ENCODE measurements at regions not wholly inside any gene's neighbourhood (a gene's known extent, or its start where the extent isn't known, plus 50 kb on each side); places are given as distances from the start of the nearest gene placed in this dataset.

DNA sequence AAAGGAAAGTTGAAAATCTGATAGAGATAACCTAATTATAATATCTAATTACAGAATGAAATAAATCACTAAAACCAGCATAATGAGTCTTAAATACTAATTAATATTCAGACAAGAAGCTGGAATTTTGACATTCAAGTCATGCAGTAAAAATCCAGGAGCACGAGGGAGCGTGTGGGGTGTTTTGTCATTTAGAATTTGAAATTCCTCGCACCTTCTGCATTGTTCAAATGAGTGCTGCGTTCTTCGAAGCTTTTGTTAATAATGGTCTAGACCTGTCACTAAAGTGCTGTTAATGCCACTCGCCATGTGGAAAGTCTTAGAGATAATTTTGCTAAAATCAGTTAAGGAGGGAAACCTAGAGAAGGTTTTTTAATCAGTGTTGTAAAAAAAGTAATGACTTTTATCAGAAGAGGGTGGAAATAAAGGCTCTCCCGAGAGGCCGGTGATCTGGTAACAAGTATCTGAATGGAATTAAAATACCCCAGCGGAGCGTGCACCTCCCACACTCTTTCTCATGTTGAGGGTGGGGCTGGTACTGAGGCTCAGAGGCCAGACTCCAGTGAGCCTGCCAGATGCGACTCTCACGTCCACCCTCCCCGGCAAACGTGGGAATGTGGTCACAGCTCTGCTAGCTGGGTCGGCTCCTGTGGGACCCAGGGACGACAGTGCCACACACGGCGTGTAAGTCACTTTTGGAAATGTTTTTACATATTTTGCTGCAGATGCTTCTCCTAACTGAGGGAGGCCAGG, 69.4 kb upstream of the MYT1L start:
- Histone ChIP-seq H3K4me1 (no peaks in the 10 kb centered on the region), H3K9me3 (no peaks in the 10 kb centered on the region), H3K36me3 (no peaks in the 10 kb centered on the region), H3K4me3 (no peak overlapping the region), H3K27ac (no peak overlapping the region), H3K27me3 (no peaks in the 10 kb centered on the region)
- intact Hi-C loops (cut with DNase I) = no loop called here
- WGBS, 2 donors = 78 to 82% methylated on average over 11 to 13 of the region's 18 CpGs
- no peak for DNase-seq
- TF ChIP-seq, protein P1, sequence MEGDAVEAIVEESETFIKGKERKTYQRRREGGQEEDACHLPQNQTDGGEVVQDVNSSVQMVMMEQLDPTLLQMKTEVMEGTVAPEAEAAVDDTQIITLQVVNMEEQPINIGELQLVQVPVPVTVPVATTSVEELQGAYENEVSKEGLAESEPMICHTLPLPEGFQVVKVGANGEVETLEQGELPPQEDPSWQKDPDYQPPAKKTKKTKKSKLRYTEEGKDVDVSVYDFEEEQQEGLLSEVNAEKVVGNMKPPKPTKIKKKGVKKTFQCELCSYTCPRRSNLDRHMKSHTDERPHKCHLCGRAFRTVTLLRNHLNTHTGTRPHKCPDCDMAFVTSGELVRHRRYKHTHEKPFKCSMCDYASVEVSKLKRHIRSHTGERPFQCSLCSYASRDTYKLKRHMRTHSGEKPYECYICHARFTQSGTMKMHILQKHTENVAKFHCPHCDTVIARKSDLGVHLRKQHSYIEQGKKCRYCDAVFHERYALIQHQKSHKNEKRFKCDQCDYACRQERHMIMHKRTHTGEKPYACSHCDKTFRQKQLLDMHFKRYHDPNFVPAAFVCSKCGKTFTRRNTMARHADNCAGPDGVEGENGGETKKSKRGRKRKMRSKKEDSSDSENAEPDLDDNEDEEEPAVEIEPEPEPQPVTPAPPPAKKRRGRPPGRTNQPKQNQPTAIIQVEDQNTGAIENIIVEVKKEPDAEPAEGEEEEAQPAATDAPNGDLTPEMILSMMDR (IDR thresholded peaks at IDR 0.05) = no peak
- TF ChIP-seq POLR2A (IDR thresholded peaks at IDR 0.05) = no peak

DNA sequence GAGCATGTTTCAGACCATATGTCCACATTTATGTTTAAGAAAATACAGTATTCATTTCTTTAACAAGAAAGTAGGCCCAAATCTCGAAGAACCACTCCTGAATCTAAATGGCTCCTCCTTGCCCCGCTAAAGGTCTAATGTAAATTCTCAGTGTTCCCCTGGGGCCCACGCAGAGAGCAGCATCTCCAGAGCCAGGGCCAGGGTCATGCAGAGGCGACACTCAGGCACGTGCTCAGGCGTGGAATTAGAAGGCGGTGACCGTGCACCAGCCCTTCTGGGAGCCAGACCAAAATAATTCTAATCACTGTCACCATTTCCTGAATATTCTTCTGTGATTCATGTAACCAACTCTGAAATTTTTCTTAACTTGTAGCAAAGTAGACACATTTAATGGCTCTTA, 68.3 kb upstream of the MYT1L start:
- 70 to 79% methylated on average over 7 to 8 of the region's 8 CpGs for WGBS, 2 donors
- H3K36me3 ChIP-seq = no peaks in the 10 kb centered on the region
- H3K27ac ChIP-seq = no peak overlapping the region
- intact Hi-C loops (cut with DNase I) = no loop called here
- no peaks in the 10 kb centered on the region for H3K9me3 ChIP-seq
- TF ChIP-seq, protein P1 (IDR thresholded peaks at IDR 0.05) = no peak
- no peak for TF ChIP-seq POLR2A (IDR thresholded peaks at IDR 0.05)
- H3K27me3 ChIP-seq = no peaks in the 10 kb centered on the region
- no peaks in the 10 kb centered on the region for H3K4me1 ChIP-seq
- DNase-seq = no peak
- no peak overlapping the region for H3K4me3 ChIP-seq

DNA sequence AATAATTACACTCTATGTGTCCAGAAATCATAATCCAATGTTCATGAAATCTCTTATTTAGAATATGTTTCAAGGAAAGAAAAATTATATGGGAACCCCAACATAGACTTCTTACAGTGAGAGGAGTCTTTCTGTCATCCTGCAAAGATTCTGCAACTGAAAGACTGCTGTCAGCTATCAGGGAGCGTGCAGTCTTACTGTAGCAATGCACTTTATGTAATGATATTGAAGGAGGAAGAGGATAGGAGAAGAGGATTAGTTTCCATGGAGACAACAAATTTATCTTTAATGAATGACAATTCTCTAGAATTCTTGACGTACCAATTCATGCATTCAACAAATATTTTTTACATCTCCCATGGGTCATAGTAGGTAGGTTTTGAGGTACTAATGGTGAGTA, 61.3 kb upstream of the MYT1L start:
- no peak for DNase-seq
- Histone ChIP-seq H3K4me1 (no peaks in the 10 kb centered on the region), H3K27me3 (no peaks in the 10 kb centered on the region), H3K36me3 (no peaks in the 10 kb centered on the region), H3K9me3 (no peaks in the 10 kb centered on the region), H3K4me3 (no peak overlapping the region), H3K27ac (no peak overlapping the region)
- TF ChIP-seq POLR2A (IDR thresholded peaks at IDR 0.05) = no peak
- TF ChIP-seq, protein P1 (IDR thresholded peaks at IDR 0.05) = no peak
- 53 to 60% methylated on average over 2 of the region's 2 CpGs for WGBS, 2 donors
- intact Hi-C loops (cut with DNase I) = no loop called here

DNA sequence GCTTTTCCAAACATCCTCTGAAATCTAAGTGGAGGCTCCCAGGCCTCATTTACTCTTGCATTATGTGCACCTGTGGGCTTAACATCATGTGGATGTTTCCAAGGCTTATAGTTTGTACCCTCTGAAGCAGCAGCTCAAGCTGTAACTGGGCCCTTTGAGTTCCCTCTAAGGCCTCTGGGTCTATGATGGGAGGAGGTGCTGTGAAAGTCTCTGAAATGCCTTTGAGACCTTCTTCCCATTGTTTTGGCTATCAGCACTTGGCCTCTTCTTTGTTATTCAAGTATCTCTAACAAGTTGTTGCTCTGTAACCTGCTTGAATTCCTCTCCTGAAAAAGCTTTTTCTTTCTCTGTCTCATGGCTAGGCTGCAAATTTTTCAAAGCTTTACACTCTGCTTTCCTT, 58.1 kb upstream of the MYT1L start:
- DNase-seq = no peak
- Histone ChIP-seq H3K9me3 (no peaks in the 10 kb centered on the region), H3K4me1 (no peaks in the 10 kb centered on the region), H3K27ac (no peak overlapping the region), H3K4me3 (no peak overlapping the region), H3K36me3 (no peaks in the 10 kb centered on the region), H3K27me3 (no peaks in the 10 kb centered on the region)
- intact Hi-C loops (cut with DNase I) = no loop called here
- TF ChIP-seq POLR2A (IDR thresholded peaks at IDR 0.05) = no peak
- TF ChIP-seq, protein P1 (IDR thresholded peaks at IDR 0.05) = no peak
